Loucy (cell line): ENCODE measurements at regions not wholly inside any gene's neighbourhood (a gene's known extent, or its start where the extent isn't known, plus 50 kb on each side); places are given as distances from the start of the nearest gene placed in this dataset.
"Not testable (repeated sequence)": the region's sequence is repeated elsewhere in the genome, so short reads cannot be mapped to it uniquely, and the experiment has no call there.

ENCODE experiments used
- H2AFZ ChIP-seq: fragments of 200-600 bp; sonication (generic); 2 replicates; pipeline ENCODE4 v1.6.0; 2016; ENCODE audit warnings: antibody characterized with exemption, mild to moderate bottlenecking, low read length, moderate library complexity
- H3F3A ChIP-seq: fragments of 200-600 bp; 2 replicates; pipeline ENCODE4 v1.6.0; 2016; ENCODE audit warnings: antibody characterized with exemption, low read depth, mild to moderate bottlenecking
- H3K27me3 ChIP-seq: fragments of 200-600 bp; sonication (generic); 2 replicates; pipeline ENCODE4 v1.6.1; 2014; ENCODE audit warnings: low read length, mild to moderate bottlenecking; ENCODE audit not compliant: insufficient read depth, poor library complexity, severe bottlenecking
- H3K36me3 ChIP-seq: fragments of 200-600 bp; sonication (generic); 2 replicates; pipeline ENCODE4 v1.6.1; 2016; ENCODE audit warnings: low read length; ENCODE audit not compliant: insufficient read depth
- H3K4me1 ChIP-seq: fragments of 200-600 bp; sonication (generic); 2 replicates; pipeline ENCODE4 v1.5.1; 2014; ENCODE audit warnings: low read length, mild to moderate bottlenecking; ENCODE audit not compliant: insufficient read depth, poor library complexity, severe bottlenecking
- H3K4me2 ChIP-seq: fragments of 200-600 bp; sonication (generic); 2 replicates; pipeline ENCODE4 v1.6.0; 2014; ENCODE audit warnings: antibody characterized with exemption, low read length, low read depth, mild to moderate bottlenecking; ENCODE audit not compliant: poor library complexity, severe bottlenecking
- H3K4me3 ChIP-seq: fragments of 200-600 bp; sonication (generic); 2 replicates; pipeline ENCODE4 v1.5.1; 2014; ENCODE audit warnings: low read length, mild to moderate bottlenecking, mixed read lengths; ENCODE audit not compliant: poor library complexity, severe bottlenecking
- H3K79me2 ChIP-seq: fragments of 200-600 bp; sonication (generic); 2 replicates; pipeline ENCODE4 v1.6.1; 2014; ENCODE audit warnings: low read length; ENCODE audit not compliant: insufficient read depth
- H3K9ac ChIP-seq: fragments of 200-600 bp; sonication (generic); 2 replicates; pipeline ENCODE4 v1.6.0; 2014; ENCODE audit warnings: mild to moderate bottlenecking, low read depth, low read length, moderate library complexity; ENCODE audit not compliant: poor library complexity, severe bottlenecking
- H3K9me2 ChIP-seq: fragments of 200-600 bp; sonication (generic); replicated peaks from 2 replicates; pipeline ENCODE4 v1.6.1; 2016; ENCODE audit warnings: low read depth, low read length, mixed read lengths
- H3K9me3 ChIP-seq: fragments of 200-600 bp; sonication (generic); 2 replicates; pipeline ENCODE4 v1.6.1; 2014; ENCODE audit warnings: mild to moderate bottlenecking, antibody characterized with exemption, low read length, low read depth; ENCODE audit not compliant: insufficient read depth
- H4K20me1 ChIP-seq: fragments of 200-600 bp; sonication (generic); 2 replicates; pipeline ENCODE4 v1.6.0; 2014; ENCODE audit warnings: antibody characterized with exemption, low read length, mild to moderate bottlenecking; ENCODE audit not compliant: insufficient read depth, poor library complexity, severe bottlenecking
- CTCF ChIP-seq: fragments of 200-600 bp; sonication (generic); conservative IDR thresholded peaks from 2 replicates; pipeline ENCODE4 v1.5.1; 2014; ENCODE audit warnings: mild to moderate bottlenecking, antibody characterized with exemption, low read length
- EZH2phosphoT487 ChIP-seq: fragments of 200-600 bp; IDR thresholded peaks from 2 replicates; pipeline ENCODE4 v1.6.1; 2018; ENCODE audit warnings: antibody characterized with exemption, mild to moderate bottlenecking, moderate library complexity, borderline replicate concordance

- H3K36me3 ChIP-seq = no peaks in the 10 kb centered on the region
- H3K9me2 ChIP-seq = no peaks in the 10 kb centered on the region
- no peaks in the 10 kb centered on the region for H4K20me1 ChIP-seq
- TF ChIP-seq CTCF = no peak
- TF ChIP-seq EZH2phosphoT487 = no peak
- no peak overlapping the region for H3K9ac ChIP-seq
- no peaks in the 10 kb centered on the region for H3F3A ChIP-seq
- no peaks in the 10 kb centered on the region for H3K79me2 ChIP-seq
- no peaks in the 10 kb centered on the region for H3K27me3 ChIP-seq
- H3K9me3 ChIP-seq = no peaks in the 10 kb centered on the region
- H2AFZ ChIP-seq = no peak overlapping the region
- H3K4me1 ChIP-seq = no peaks in the 10 kb centered on the region
- H3K4me2 ChIP-seq = no peak overlapping the region
- no peak overlapping the region for H3K4me3 ChIP-seq
Measured at GRCh38 chrX:138845786-138846185, 134.3 kb upstream of the FGF13 start.

- H3K36me3 ChIP-seq, H3K4me1 ChIP-seq, H3K9ac ChIP-seq, H3K27me3 ChIP-seq, H3F3A ChIP-seq, H2AFZ ChIP-seq, H3K79me2 ChIP-seq, H3K9me3 ChIP-seq, H4K20me1 ChIP-seq, H3K4me2 ChIP-seq, H3K4me3 ChIP-seq, H3K9me2 ChIP-seq: not testable (repeated sequence)
Measured at GRCh38 chrX:138807400-138807799, 95.9 kb upstream of the FGF13 start.

- Histone ChIP-seq H2AFZ (no peak overlapping the region), H3K4me3 (no peak overlapping the region), H3K9me3 (no peaks in the 10 kb centered on the region), H3K9me2 (no peaks in the 10 kb centered on the region), H3K4me1 (no peaks in the 10 kb centered on the region), H4K20me1 (no peaks in the 10 kb centered on the region), H3K36me3 (no peaks in the 10 kb centered on the region), H3K79me2 (no peaks in the 10 kb centered on the region), H3F3A (no peaks in the 10 kb centered on the region), H3K9ac (no peak overlapping the region), H3K27me3 (no peaks in the 10 kb centered on the region), H3K4me2 (no peak overlapping the region)
- TF ChIP-seq EZH2phosphoT487 (no peak), CTCF (no peak)
Measured at GRCh38 chrX:138794246-138794645, 82.7 kb upstream of the FGF13 start.

GRCh38 chrX:138791551-138791950 lies 80.0 kb upstream of the FGF13 start:
- no peak overlapping the region for H3K4me2 ChIP-seq
- no peaks in the 10 kb centered on the region for H3K9me3 ChIP-seq
- H3F3A ChIP-seq = no peaks in the 10 kb centered on the region
- H4K20me1 ChIP-seq = no peaks in the 10 kb centered on the region
- no peaks in the 10 kb centered on the region for H3K27me3 ChIP-seq
- no peaks in the 10 kb centered on the region for H3K4me1 ChIP-seq
- H3K79me2 ChIP-seq = no peaks in the 10 kb centered on the region
- no peak overlapping the region for H3K9ac ChIP-seq
- no peak overlapping the region for H3K4me3 ChIP-seq
- H3K9me2 ChIP-seq = no peaks in the 10 kb centered on the region
- H2AFZ ChIP-seq = no peak overlapping the region
- no peaks in the 10 kb centered on the region for H3K36me3 ChIP-seq
- TF ChIP-seq CTCF = no peak
- TF ChIP-seq EZH2phosphoT487 = no peak
